Gastroesophageal sphincter (tissue), 3 donors: ENCODE measurements at regions not wholly inside any gene's neighbourhood (a gene's known extent, or its start where the extent isn't known, plus 50 kb on each side); places are given as distances from the start of the nearest gene placed in this dataset.

Experiments used
- POLR2AphosphoS5 ChIP-seq: sonication (generic); formaldehyde crosslinking; IDR thresholded peaks from one replicate; pipeline ENCODE4 v1.6.1; 2017; ENCODE audit warnings: antibody characterized with exemption
- TF ChIP-seq, protein P1 (sequence below), 4 experiments: fragments of 200-600 bp in 2 of 4; fragments of 450-650 bp in 2 of 4; sonication (generic) in 1 of 4; IDR thresholded peaks; one replicate each; pipeline ENCODE4 v1.5.1; 2017 to 2019; ENCODE audit warnings: antibody characterized with exemption in 4 of 4, mild to moderate bottlenecking in 2 of 4, moderate library complexity in 2 of 4

DNA sequence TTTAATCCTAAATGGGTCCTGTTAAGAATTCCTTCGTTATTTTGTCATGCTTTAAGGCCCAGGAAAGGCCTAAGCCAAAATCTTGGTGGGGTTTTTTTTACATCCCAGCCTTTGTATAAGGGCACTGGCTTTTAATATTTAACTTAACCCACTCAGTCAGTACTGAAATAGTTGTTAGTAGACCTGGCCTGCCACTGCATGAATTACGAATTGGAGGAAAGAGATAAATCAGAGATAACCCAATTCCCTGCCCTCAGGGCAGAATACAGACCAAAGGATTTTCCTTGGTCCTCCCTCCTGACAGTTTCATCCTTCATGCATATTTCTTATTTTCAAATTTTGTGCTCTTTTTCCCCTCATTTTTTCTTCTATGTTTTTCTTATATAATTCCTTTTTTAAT, 193.0 kb downstream of the FASLG start:
- no peak for TF ChIP-seq POLR2AphosphoS5
- TF ChIP-seq, protein P1, sequence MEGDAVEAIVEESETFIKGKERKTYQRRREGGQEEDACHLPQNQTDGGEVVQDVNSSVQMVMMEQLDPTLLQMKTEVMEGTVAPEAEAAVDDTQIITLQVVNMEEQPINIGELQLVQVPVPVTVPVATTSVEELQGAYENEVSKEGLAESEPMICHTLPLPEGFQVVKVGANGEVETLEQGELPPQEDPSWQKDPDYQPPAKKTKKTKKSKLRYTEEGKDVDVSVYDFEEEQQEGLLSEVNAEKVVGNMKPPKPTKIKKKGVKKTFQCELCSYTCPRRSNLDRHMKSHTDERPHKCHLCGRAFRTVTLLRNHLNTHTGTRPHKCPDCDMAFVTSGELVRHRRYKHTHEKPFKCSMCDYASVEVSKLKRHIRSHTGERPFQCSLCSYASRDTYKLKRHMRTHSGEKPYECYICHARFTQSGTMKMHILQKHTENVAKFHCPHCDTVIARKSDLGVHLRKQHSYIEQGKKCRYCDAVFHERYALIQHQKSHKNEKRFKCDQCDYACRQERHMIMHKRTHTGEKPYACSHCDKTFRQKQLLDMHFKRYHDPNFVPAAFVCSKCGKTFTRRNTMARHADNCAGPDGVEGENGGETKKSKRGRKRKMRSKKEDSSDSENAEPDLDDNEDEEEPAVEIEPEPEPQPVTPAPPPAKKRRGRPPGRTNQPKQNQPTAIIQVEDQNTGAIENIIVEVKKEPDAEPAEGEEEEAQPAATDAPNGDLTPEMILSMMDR (IDR thresholded peaks at IDR 0.05): no peak
